Fibroblast of lung (primary cell): ENCODE measurements at regions not wholly inside any gene's neighbourhood (a gene's known extent, or its start where the extent isn't known, plus 50 kb on each side); places are given as distances from the start of the nearest gene placed in this dataset.

Experiments used
- DNase-seq, 2 donors: peaks; one replicate each; pipeline versions ENCODE4 v3.0.0 to v3.0.0-alpha.2; 2010; ENCODE audit warnings: low read depth in 2 of 2
- H2AFZ ChIP-seq: 2 replicates; pipeline ENCODE4 v1.5.1; 2012; ENCODE audit warnings: low read length, control low read depth, inconsistent platforms
- H3K27ac ChIP-seq: 2 replicates; pipeline ENCODE4 v1.5.1; 2011; ENCODE audit warnings: low read length, control low read depth; ENCODE audit not compliant: insufficient read depth
- H3K27me3 ChIP-seq: 2 replicates; pipeline ENCODE4 v1.5.1; 2011; ENCODE audit warnings: mild to moderate bottlenecking, low read length; ENCODE audit not compliant: control insufficient read depth, insufficient read depth
- H3K36me3 ChIP-seq: 2 replicates; pipeline ENCODE4 v1.5.1; 2011; ENCODE audit warnings: low read length; ENCODE audit not compliant: control insufficient read depth, insufficient read depth
- H3K4me1 ChIP-seq: 2 replicates; pipeline ENCODE4 v1.5.1; 2011; ENCODE audit warnings: low read length; ENCODE audit not compliant: control insufficient read depth, insufficient read depth; ENCODE audit errors: extremely low read depth
- H3K4me2 ChIP-seq: 2 replicates; pipeline ENCODE4 v1.5.1; 2011; ENCODE audit warnings: low read length, control low read depth; ENCODE audit not compliant: insufficient read depth; ENCODE audit errors: extremely low read depth
- H3K4me3 ChIP-seq, 4 experiments: fragments of 200-600 bp in 1 of 4; sonication (generic) in 1 of 4; replicated peaks in 1 of 4; 2 replicates each; pipeline ENCODE4 v1.5.1; 2011 to 2016; ENCODE audit warnings: low read length in 4 of 4, low read depth in 3 of 4, mild to moderate bottlenecking in 3 of 4, control low read depth in 2 of 4, inconsistent platforms in 1 of 4, mixed read lengths in 1 of 4; ENCODE audit not compliant: insufficient read depth in 1 of 4; ENCODE audit errors: control extremely low read depth in 1 of 4
- H3K79me2 ChIP-seq: 2 replicates; pipeline ENCODE4 v1.5.1; 2012; ENCODE audit warnings: mild to moderate bottlenecking, low read length, inconsistent platforms; ENCODE audit not compliant: control insufficient read depth, insufficient read depth
- H3K9ac ChIP-seq: 2 replicates; pipeline ENCODE4 v1.5.1; 2011; ENCODE audit warnings: mild to moderate bottlenecking, low read length, control low read depth; ENCODE audit not compliant: insufficient read depth
- H3K9me3 ChIP-seq: 2 replicates; pipeline ENCODE4 v1.5.1; 2012; ENCODE audit warnings: low read depth, low read length; ENCODE audit not compliant: control insufficient read depth, insufficient read depth
- H4K20me1 ChIP-seq: 2 replicates; pipeline ENCODE4 v1.5.1; 2011; ENCODE audit warnings: low read length; ENCODE audit not compliant: control insufficient read depth, insufficient read depth; ENCODE audit errors: extremely low read depth
- CTCF ChIP-seq, 2 donors: IDR thresholded peaks in 1 of 2; conservative IDR thresholded peaks in 1 of 2; 1 replicate in 1 of 2; 2 replicates in 1 of 2; pipeline ENCODE4 v1.5.1; 2011 to 2012; ENCODE audit warnings: low read length in 2 of 2, control low read depth in 1 of 2, inconsistent platforms in 1 of 2, low read depth in 1 of 2, mild to moderate bottlenecking in 1 of 2
- EZH2 ChIP-seq: IDR thresholded peaks from 2 replicates; pipeline ENCODE4 v1.5.1; 2012; ENCODE audit warnings: low read length, control low read depth, mild to moderate bottlenecking; ENCODE audit errors: missing control alignments

GRCh38 chr10:55369670-55370420, 568.8 kb upstream of the PCDH15 start:
- Histone ChIP-seq H3K9ac (no peak overlapping the region), H3K27ac (no peak overlapping the region), H4K20me1 (no peaks in the 10 kb centered on the region), H3K79me2 (no peaks in the 10 kb centered on the region), H3K4me2 (no peak overlapping the region), H3K36me3 (no peaks in the 10 kb centered on the region), H3K9me3 (no peaks in the 10 kb centered on the region), H2AFZ (no peak overlapping the region), H3K27me3 (no peaks in the 10 kb centered on the region), H3K4me1 (no peaks in the 10 kb centered on the region), H3K4me3 (no peak overlapping the region)
- DNase-seq: peak; percentile 42 to 76
- no peak for TF ChIP-seq EZH2
- TF ChIP-seq CTCF (conservative IDR thresholded peaks at IDR 0.05 in 1 of 2, IDR thresholded peaks at IDR 0.05 in 1 of 2; ENCODE audit: low read depth in 1 of 2, low read length in 2 of 2): peak in 1 of 2 donors; percentile 4

- H2AFZ ChIP-seq: no peak overlapping the region
- H3K4me2 ChIP-seq: no peak overlapping the region
- DNase-seq: no peak
- no peak overlapping the region for H3K9ac ChIP-seq
- no peaks in the 10 kb centered on the region for H3K4me1 ChIP-seq
- H3K9me3 ChIP-seq: no peaks in the 10 kb centered on the region
- no peak overlapping the region for H3K4me3 ChIP-seq
- TF ChIP-seq CTCF (conservative IDR thresholded peaks at IDR 0.05 in 1 of 2, IDR thresholded peaks at IDR 0.05 in 1 of 2; ENCODE audit: low read depth in 1 of 2, low read length in 2 of 2) (no peak), EZH2 (no peak)
- no peak overlapping the region for H3K27ac ChIP-seq
- H3K79me2 ChIP-seq: no peaks in the 10 kb centered on the region
- no peaks in the 10 kb centered on the region for H4K20me1 ChIP-seq
- H3K36me3 ChIP-seq: no peaks in the 10 kb centered on the region
- H3K27me3 ChIP-seq: no peaks in the 10 kb centered on the region
These were observed 567.4 kb upstream of the PCDH15 start for GRCh38 chr10:55368467-55368866.

GRCh38 chr10:55367555-55367954, 566.5 kb upstream of the PCDH15 start:
- H3K4me1 ChIP-seq: no peaks in the 10 kb centered on the region
- H3K79me2 ChIP-seq: no peaks in the 10 kb centered on the region
- TF ChIP-seq CTCF (conservative IDR thresholded peaks at IDR 0.05 in 1 of 2, IDR thresholded peaks at IDR 0.05 in 1 of 2; ENCODE audit: low read depth in 1 of 2, low read length in 2 of 2) (no peak), EZH2 (no peak)
- H3K4me2 ChIP-seq: no peak overlapping the region
- H2AFZ ChIP-seq: no peak overlapping the region
- no peaks in the 10 kb centered on the region for H3K36me3 ChIP-seq
- no peaks in the 10 kb centered on the region for H4K20me1 ChIP-seq
- H3K27me3 ChIP-seq: no peaks in the 10 kb centered on the region
- no peak overlapping the region for H3K4me3 ChIP-seq
- no peak overlapping the region for H3K9ac ChIP-seq
- no peak for DNase-seq
- H3K9me3 ChIP-seq: no peaks in the 10 kb centered on the region
- H3K27ac ChIP-seq: no peak overlapping the region
